GM19023 (cell line): ENCODE measurements at regions not wholly inside any gene's neighbourhood (a gene's known extent, or its start where the extent isn't known, plus 50 kb on each side); places are given as distances from the start of the nearest gene placed in this dataset.
A peak's percentile ranks its signal among the peaks of the same experiment; 100 is the strongest.
"Not testable (repeated sequence)": the region's sequence is repeated elsewhere in the genome, so short reads cannot be mapped to it uniquely, and the experiment has no call there.

Experiments
- ATAC-seq: cut with Tn5 transposase; IDR thresholded peaks from one replicate; pipeline ENCODE4 v1.9.1; 2021; ENCODE audit warnings: mild to moderate bottlenecking, moderate library complexity; ENCODE audit not compliant: unreplicated experiment

DNA sequence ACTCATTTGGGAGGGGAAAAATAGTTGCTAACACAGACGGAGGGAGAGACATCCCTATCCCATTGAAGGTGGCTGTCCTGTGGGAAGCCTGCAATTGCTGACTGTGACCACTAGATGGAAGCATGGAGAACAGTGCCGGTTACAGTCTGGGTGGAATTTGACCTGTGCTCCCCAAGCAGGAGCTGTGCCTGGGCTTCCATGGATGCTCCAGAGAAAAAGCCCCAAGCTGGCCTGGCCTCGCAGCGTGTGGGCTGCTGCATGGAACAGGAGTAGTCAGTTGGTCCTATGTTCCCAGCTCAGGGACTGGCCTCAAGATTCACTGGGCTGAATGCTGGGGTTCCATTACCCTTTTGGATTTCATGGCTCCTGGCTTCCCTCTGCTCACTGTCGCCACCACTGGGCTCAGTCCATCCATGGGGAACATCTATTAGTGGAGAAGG, 116.3 kb upstream of the CHD6 start:
- no peak for ATAC-seq

DNA sequence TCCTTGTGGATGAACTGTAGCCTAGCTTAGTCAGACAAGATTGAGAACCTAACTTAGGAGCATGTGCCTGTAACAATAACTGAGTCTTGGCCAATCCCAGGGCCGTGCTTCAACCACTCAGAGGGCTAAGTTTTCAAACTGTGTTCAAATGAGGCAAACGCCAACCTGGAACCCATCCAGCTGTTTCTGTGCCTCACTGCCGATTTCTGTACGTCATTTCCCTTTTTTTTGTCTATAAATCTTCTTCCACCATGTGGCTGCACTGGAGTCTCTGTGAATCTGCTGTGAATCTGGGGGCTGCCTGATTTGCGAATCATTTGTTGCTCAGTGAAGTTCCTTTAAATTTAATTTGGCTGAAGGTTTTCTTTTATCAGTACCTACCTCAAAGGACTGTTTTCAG, 115.0 kb upstream of the CHD6 start:
- ATAC-seq, result no peak

DNA sequence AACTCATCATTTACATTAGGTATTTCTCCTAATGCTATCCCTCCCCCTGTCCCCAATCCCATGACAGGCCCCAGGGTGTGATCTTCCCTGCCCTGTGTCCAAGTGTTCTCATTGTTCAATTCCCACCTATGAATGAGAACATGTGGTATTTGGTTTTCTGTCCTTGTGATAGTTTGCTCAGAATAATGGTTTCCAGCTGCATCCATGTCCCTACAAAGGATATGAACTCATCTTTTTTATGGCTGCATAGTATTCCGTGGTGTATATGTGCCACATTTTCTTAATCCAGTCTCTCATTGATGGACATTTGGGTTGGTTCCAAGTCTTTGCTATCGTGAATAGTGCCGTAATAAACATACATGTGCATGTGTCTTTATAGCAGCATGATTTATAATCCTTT, 113.0 kb upstream of the CHD6 start:
- ATAC-seq, result not testable (repeated sequence)

DNA sequence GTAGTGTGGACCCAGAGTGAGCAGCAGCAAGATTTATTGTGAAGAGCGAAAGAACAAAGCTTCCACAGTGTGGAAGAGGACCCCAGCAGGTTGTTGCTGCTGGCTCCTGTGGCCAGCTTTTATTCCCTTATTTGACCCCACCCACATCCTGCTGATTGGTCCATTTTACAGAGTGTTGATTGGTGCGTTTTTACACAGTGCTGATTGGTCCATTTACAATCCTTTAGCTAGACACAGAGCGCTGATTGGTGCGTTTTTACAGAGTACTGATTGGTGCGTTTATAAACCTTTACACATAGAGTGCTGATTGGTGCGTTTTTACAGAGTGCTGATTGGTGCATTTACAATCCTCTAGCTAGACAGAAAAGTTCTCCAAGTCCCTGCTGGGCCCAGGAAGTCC, 109.5 kb upstream of the CHD6 start:
- ATAC-seq, result not testable (repeated sequence)

DNA sequence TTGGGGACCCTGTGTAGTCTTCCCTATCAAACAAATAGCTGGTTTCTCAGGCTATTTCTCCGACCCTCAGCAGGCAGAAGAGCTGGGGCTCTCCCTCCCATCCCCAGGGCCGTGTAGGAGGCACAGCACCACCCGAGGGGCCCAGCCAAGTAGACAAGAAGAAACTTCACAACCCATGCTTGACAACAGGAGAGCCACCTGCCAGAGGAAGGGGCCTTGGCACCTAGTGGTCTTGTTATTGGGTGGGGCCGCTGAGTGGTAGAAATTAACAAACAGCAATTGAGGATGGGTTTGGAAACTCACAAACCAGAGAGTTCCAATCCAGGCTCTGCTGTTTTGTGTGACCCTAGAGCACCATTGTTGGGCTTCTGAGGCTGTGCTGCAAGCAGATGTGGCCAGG, 108.5 kb upstream of the CHD6 start:
- no peak for ATAC-seq

DNA sequence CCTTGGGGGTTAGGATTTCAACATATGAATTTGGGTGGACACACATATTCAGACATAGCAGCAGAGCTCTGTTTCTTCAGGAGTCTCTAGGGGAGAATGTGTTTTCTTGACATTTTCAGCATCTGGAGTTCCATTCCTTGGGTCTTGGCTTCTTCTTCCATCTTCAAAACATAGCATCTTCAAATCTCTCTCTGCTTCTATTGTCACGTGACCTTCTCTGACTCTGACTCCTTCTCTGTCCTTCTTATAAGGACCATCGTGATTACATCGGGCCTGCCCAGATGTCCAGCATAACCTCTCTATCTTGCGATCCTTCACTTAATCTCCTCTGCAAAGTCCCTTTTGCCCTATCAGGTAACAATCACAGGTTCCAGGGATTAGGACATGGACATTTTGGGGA, 101.0 kb upstream of the CHD6 start:
- no peak for ATAC-seq

DNA sequence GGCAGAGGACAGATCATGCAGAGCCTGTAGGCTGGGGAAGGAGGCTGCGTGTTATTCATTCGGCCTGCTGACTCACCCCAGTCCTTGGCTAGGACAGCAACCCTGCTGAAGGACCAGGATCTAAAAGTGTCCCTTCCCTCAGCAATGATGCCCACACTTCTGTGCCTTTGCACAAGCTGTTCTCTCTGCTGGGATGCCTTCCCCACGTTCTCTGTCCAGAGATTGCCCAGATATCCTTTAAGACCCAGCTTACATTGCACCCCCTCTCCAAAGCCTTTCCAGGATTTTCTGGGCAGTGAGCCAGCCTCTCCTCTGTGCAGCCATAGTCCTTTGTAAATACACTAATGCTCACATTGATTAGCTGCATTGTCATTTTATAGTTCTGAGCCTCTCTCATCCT, 99.3 kb upstream of the CHD6 start:
- no peak for ATAC-seq

DNA sequence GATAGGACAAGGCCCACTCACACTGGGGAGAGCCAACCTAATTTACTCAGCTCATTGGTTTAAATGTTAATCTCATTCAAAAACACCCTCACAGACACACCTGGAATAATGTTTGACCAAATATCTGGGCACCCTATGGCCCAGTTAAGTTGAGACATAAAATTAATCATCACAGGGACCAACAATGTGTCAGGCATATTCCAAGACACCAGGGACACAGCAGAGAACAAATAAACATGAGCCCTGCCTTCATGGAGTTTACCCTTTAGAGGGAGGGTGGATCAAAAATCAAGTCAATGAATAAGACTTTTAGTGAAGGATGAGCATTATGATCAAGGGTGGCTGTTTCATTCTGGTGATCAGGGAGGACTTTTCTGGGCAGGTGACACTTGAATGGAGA, 98.7 kb upstream of the CHD6 start:
- no peak for ATAC-seq

DNA sequence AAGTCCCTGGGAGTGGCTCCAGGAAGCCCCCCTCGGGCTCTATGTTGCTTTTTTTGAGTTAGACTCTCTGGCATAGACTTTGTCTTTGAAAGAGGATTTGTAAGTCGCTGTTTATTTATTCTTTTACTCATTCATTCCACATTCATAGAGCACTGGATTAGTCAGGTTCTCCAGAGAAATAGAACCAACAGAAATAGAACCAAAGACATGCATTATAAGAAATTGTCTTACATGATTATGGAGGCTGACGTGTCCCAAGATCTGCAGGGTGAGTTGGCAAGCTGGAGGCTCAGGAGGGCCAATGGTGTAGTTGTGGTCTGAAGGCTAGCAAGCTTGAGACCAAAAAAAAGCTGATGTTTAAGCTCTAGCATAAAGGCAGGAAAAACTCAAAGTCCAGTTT, 98.3 kb upstream of the CHD6 start:
- ATAC-seq, result no peak

DNA sequence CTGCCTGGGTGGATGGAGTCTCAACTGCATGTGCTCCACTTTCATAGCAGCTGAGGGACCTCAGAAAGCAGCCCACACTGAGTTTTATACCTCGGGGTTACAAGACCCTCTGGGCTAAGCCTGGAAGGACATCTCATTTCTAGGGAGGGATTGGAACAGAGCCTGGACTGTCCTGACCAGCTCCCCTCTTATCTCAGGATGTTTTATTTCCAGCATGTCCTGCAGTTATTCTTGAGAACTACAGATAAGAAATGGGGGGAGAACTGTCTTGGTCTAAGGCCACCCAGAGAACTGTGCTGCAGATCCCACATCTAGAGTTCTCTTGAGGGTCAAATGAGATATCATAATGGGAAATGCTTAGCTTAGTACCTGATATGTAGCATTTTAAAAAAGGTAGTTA, 97.3 kb upstream of the CHD6 start:
- no peak for ATAC-seq

DNA sequence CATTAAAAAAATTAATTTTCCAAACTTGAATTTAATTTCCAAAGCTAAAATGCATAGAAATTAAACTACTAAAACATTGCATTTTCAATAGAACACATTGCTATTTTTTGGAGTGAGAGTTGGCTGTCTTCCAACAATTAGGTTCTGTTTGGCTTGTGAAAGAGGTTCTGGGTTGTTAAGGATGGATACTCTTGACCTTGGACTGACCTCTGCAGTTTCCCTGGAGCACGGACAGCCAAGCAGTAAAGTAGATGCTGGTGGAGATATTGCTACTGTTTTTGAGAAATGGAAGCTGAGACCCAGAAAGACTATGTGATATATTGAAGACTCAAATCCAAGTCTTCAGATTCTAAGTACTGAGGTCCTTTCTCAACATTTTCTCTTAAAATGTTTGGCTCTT, 95.9 kb upstream of the CHD6 start:
- no peak for ATAC-seq

DNA sequence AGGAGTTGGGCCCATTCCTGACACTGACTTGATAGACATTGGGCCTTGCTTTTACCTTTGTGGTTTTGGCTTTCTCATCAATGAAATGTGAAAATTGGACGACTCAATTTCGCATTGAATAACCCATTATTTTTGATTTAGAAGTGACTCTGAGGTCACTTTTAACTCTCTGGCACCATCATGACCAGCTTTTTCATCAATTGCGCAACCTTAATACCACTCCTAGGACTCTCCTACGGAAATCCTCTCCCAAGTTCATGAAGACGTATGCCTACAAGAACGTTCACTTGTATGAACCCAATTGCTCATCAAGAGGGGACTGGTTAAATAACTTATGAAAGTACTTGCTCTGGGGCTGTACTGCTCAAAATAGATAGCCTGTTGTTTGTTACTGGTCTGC, 86.7 kb upstream of the CHD6 start:
- no peak for ATAC-seq

DNA sequence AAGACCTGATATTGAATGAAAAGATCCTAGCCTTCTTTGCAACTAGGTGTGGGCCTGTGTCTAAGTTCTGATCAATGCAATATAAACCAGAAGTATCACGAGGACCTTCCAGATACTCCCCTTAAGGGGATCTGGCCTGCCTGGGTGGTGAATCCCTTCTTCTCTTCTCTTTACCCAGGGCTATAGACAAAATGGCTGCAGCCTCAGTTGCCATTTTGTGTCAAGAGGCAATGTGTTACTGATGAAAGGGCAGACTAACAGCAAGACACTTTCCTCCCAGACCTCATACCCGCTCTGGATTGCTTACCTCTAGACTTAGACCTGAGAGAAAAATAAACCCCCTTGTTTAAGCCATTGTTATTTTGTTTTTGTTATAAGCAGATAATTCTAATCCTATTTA, 84.5 kb upstream of the CHD6 start:
- ATAC-seq, result no peak

DNA sequence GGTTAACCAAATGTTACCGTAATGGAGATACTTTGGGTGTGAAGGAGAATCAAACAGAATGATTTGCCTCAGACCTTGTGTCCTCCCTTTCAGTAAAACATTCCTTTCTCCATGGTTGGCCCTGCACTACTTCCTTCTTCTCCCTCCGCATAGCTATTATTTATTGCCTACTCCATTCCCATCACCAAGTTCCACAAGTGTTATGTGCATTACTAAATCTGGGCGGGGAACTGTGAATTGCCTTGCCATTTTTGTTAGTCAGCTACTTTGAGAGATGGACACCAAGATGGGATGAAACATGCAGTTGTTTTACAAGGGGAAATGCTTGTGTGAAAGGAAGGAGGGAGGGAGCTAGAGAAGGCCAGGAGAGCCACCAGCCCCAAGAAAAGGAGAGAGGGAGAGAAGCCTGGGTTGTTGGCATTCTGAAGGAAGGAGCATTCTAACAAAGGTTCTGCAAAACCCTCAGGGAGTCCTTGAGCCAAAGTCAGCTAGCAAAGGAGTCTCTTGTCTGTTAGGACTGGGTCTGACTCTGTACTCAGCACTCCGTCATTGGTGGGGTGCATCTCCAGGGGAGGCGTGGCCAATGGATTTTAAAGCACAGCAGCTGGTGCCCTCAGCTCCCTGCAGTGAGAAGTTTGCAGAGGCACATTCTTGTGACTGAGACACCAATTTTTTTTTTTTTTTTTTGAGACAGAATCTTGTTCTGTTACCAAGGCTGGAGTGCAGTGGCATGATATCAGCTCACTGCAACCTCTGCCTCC, 83.6 kb upstream of the CHD6 start:
- no peak for ATAC-seq

DNA sequence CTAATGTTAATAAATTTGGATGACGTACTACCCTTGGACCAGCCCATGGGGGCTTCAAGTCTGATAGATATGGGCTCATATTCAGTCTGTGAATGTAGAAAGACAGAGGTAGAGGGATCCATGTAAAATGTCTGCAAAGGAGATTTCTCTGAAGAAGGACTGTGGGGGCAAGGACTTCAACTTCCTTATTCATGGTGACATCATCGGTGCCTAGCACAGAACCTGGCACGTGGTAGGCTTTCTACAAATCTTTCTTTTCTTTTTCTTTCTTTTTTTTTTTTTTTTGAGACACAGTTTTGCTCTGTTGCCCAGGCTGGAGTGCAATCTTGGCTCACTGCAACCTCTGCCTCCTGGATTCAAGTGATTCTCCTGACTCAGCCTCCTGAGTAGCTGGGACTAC, 81.5 kb upstream of the CHD6 start:
- ATAC-seq, result not testable (repeated sequence)

DNA sequence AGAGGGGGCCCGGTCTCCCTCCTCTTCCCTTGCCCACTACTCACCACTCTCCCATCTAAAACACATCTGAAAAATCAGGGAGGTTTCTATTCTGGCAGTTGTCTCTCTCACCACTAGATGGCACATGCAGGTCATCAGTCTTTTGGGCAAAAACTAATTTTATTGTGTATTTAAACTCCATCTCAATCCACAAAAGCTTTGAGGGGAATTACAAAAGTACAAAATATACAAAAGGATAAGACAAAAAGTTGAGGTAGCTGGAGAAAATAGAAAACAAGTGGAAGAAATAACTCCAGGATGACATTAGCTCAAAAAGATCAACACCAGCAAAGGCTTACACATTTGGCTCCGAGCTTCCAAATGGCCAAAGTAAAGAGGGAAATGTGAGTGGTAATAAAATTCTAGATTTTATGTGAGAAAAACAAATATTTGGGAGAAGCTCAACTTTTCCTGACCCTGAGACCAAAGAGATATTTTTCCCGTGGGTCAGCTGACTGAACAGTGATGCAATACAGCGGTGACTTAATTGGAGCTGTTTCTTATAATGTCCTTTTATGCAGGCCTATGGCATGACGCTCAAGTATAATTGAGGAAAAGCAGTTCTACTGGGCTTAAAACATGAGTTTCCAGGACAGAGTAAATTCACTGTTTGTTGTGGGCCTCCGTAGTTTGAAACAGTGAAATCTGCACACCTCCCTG, 79.8 kb upstream of the CHD6 start:
- ATAC-seq, result no peak

DNA sequence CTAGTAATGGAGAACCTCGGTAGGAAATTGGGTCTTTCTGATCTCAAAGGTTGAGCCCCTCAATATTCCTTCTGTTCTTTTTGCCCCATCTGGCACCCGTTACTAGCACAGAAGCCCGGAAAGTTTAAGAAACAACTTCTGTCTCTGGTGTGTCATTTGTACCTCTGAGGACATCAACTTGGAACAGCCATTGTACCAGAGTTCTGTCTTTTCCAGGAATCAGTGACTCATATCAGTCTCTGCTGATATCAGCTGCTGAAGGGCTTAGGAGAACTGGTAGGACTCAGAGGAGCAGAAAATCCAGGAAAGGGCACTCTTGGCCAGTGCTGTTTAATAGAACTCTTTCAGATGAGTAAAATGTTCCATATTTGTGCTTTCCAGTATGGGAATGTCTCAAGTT, 78.3 kb upstream of the CHD6 start:
- ATAC-seq, result no peak

DNA sequence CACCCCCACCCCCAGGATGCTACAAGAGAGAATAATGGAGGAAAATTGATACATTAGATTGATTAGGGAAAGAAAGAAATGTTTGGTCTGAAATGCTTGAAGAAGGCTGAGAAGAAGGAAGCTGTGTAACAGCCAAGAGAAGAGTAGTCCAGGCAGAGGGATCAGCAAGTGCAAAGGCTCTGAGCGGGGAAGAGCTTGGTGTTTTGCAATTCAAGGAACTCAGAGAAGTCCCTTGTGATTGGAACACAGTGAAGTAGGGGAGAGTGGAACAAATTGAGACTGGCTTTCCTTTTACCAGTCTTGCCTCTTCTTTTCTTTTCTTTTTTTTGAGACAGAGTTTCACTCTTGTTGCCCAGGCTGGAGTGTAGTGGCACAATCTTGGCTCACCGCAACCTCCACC, 76.6 kb upstream of the CHD6 start:
- no peak for ATAC-seq

DNA sequence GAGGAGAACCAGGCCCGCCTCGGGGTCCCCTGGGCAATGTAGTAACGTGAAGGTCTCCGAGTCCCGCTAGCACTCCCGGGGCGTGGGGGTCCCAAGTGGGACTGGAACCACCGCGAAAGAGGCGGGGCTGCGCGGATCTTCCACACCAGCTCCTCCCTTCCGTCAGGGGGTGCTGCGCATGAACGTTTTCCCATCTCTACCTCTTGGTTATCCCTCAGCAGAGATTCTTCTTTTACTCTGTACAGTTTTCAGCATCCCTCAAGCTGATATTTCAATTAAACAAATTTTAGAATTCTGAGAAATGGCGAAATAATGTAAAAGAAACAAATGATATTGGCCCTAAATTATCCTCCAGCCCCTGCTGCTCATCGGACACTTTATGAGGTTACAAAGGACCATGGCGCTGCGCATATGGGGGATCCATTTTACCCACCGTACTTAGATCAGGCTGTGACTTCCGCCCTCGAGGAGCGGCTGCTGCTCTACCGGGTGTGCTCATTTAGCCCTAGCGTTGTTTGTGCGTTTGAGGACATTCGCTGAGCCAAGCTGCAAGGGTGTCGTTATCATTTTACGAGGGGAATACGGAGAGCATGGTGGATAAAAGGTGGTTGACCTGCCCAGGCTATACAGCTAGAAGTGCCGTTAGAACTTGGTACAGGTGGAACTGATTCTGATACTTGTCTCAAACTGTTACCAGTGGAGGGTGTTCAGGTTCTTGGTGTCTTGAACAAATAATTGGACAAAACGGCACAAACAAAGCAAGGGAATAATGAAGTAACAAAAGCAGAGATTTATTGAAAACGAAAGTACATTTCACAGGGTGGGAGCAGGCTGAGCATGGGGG, 75.2 kb upstream of the CHD6 start:
- peak; percentile 80 for ATAC-seq

DNA sequence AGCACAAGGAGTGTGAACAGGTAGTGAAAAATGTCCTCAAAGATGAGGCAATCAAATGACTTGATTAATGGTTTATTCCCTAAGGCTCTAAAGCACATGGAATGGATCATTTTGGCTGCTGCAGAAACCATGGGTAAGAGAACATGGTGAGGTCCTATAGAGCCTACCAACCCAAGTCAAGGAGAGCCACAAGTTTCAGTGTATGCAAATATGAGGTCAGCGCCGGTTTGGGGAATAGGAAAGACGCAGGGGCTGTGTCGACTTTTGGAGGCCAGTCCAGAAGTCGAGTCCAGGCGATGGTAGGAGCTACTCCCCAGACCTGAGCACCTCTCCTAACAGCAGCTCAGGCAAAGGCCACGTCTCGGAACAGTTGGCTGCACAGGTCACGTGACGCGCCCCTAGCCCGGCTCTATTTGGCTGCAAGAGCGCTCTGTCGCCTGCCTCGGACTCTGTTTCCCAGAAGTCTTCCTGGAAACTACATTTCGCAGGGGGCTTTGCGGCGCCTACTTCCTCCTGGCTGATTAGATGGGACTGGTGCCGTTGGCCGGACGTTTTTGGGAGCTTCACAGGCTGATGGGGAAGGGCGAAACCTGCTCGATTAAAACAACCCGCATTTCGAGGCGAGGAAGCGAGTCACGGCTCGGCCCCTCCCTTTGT, 74.4 kb upstream of the CHD6 start:
- peak; percentile 53 for ATAC-seq

DNA sequence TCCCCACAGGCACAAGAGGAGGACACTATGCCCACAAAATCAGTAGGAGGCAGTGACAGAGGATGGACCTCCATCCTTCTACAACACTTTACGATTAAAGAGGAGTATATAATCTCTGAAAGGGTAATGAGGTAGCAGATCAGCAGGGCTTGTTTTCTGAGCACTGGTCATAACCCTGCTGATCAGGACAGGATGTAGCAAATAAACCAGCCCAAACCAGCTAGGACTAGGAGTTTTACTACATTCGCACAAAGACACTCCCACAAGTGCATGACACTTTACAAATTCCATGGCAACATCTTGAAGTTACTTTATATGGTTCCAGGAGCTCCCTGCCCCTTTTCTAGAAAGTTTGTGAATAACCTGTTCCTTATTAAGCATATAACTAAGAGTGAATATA, 73.3 kb upstream of the CHD6 start:
- ATAC-seq, result no peak
